ENCODE measurements at regions not wholly inside any gene's neighbourhood (a gene's known extent, or its start where the extent isn't known, plus 50 kb on each side); places are given as distances from the start of the nearest gene placed in this dataset.

GRCh38 chr5:89397096-89397495 is 514.1 kb upstream of the MEF2C start:
- TF ChIP-seq CTCF (IDR thresholded peaks at IDR 0.05; ENCODE audit: poor library complexity, severe bottlenecking) = no peak
- TF ChIP-seq TAF1 (IDR thresholded peaks at IDR 0.05; ENCODE audit: low read depth) = no peak
- TF ChIP-seq SMC3 (conservative IDR thresholded peaks at IDR 0.05; ENCODE audit: poor library complexity) = no peak
- TF ChIP-seq POLR2AphosphoS5 (IDR thresholded peaks at IDR 0.05) = no peak
- no peak for TF ChIP-seq RAD21 (conservative IDR thresholded peaks at IDR 0.05)
- TF ChIP-seq MXI1 (conservative IDR thresholded peaks at IDR 0.05; ENCODE audit: poor library complexity, severe bottlenecking) = no peak

All from neural cell (in vitro differentiated cells).